CD1c-positive myeloid dendritic cell (primary cell): ENCODE measurements at regions not wholly inside any gene's neighbourhood (a gene's known extent, or its start where the extent isn't known, plus 50 kb on each side); places are given as distances from the start of the nearest gene placed in this dataset.

ENCODE experiments used
- DNase-seq: peaks from one replicate; pipeline ENCODE4 v3.0.0-alpha.2; 2016; ENCODE audit errors: extremely low spot score

DNA sequence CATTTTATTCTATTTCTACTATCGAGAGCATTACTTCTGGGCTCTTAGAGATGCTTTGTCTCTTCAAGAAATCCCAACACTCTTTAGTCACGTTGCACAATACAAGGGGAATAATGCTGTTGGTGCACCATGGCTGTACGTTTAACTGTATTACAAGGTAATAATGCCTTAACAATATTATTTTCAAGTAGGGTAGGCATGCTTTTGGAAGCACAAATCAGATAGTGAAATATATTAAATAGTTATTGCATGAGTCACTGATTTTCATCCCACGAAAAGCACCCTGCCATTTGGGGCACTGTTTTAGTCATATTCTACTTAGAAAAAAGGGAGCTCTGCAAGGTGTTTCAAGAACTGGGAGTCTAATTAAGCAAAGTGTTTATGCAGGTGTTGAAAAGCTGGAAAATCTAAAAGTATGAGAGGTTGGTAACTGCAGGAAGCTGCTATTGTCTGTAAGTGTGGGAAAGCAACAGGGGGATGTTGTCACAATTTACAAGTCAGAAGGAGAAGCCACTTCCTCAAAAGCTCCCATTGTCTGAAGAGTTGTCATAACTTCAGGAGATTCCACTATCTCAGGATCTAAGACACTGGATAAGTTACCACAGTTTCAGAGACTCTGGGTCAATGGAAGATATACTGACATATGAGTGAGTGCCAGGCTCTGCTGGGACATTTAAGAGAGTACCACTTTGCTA is 218.2 kb downstream of the JRKL start:
- no peak for DNase-seq

DNA sequence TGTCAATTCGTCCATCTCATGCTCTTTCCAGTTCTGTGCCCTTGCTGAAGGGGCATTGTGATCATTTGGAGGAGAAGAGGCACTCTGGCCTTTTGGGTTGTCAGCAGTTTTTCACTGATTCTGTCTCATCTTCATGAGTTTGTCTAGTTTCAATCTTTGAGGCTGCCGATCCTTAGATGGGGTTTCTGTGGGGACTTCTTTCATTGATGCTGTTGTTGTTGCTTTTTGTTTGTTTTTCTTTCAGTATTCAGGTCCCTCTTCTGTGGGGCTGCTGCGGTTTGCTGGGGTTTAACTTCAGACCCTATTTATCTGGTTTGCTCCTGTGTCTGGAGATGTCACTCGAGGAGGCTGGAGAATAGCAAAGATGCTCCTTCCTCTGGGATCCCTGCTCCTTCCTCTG is 224.3 kb downstream of the JRKL start:
- DNase-seq, result no peak

- no peak for DNase-seq
Measured at GRCh38 chr11:96614846-96615245, 225.0 kb downstream of the JRKL start.

- DNase-seq, result no peak
Measured at GRCh38 chr11:96620464-96621044, 230.7 kb downstream of the JRKL start.

GRCh38 chr11:96621161-96621560 is 231.3 kb downstream of the JRKL start:
- no peak for DNase-seq

DNA sequence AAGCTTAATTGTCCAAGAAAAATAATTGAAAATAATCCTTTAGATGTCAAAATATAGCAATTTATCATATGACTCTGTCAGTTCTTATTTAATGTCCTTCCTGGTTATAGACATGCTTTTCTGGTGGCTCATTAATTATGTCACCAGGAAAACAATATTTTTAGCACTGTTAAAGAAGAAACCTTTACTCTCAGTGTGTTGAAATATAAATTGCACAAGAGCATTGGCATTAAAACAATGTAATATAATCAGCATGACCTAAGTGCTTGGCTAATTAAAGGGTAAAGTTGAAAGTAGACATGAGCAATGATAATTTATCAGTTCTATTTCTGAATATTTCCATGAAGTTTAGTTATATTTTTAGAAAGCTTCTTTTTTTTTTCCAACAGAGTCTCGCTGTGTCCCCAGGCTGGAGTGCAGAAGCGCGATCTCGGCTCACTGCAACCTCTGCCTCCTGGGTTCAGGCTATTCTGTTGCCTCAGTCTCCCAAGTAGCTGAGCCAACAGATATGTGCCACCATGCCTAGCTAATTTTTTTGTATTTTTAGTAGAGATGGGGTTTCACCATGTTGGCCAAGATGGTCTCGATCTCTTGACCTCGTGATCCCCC is 232.3 kb downstream of the JRKL start:
- no peak for DNase-seq

DNA sequence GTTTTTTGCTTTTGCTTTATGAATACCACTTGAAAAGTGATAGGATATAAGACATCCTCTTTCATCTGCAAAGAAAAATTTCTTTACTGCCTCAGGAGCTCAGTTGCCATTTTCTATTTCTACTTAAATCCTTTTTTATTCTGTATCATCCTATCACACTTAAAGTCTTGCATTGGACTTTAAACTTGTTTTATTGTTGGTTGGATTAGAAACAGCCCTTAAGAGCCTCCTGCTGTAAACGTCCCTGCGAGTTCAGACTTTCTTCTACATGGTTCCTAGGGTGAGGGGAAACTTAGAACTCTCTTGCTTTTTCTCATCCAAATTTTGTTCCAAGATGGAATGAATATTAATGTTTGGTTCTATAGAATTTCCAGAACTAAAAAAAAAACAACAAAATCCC is 234.3 kb downstream of the JRKL start:
- DNase-seq, result no peak

DNA sequence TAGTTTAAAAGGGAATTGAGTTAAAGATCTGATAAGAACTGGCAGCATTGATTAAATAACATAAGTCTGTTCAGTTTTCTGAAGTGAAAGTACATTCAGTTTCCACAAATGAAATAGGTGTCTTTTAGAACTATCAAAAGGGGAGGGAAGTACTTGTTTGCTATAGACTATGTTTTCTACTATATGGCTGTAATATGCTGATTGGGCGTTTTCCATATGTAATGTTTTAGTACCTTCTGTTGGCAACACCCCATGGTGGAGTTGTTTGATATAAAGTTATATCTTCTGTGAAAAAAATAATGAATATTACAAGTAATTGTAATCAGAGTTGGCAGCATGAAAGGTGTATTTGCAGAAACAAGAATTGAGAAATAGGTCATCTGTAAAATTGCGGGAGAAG is 237.6 kb downstream of the JRKL start:
- no peak for DNase-seq

- DNase-seq, result no peak
Measured at GRCh38 chr11:96635655-96636054, 245.8 kb downstream of the JRKL start.

DNA sequence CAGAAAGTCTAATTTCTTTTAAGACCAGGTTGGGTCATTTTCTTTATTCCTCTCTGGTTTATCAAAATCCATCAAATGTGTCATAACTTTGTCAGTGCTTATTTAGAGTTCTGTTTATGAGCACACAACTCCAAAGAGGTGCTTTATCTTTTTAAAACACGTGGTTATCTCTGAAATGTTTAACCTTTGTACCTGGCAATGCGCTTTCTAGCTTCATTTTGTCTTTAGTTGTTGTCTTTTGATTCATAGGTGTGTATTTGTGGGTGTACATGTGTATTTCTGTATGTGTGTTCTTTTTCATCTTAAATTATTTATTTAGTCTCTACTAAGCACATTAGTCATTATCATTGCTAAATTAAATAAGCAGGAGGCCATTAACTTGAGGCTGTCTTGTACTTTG is 251.4 kb downstream of the JRKL start:
- DNase-seq, result no peak

GRCh38 chr11:96642583-96642982 is 252.8 kb downstream of the JRKL start:
- DNase-seq, result no peak

- no peak for DNase-seq
Measured at GRCh38 chr11:96643173-96643572, 253.4 kb downstream of the JRKL start.

GRCh38 chr11:96647621-96648020 is 257.8 kb downstream of the JRKL start:
- DNase-seq, result no peak

- DNase-seq, result no peak
Measured at GRCh38 chr11:96648991-96649390, 259.2 kb downstream of the JRKL start.

DNA sequence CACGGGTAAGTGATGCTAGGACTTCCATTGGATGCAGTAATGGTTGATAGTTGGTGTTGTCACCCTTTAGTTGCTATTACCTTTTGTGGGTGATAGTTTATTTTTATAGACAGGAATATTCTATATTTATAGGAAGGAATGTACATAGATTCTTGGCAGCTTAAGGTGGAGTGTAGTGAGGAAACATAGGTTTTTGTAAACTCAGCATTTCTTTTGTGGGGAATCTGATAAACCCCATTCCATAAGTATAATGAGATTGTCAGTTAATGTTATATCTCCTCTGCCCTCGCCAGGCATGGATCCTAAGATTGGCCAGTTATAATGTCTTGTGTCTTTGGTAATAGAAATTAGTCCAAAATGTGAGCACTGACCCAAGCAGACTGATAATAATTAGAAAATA is 262.7 kb downstream of the JRKL start:
- no peak for DNase-seq

GRCh38 chr11:96655474-96655873 is 265.7 kb downstream of the JRKL start:
- DNase-seq, result no peak

- DNase-seq, result no peak
Measured at GRCh38 chr11:96658436-96658835, 268.6 kb downstream of the JRKL start.

- no peak for DNase-seq
Measured at GRCh38 chr11:96664110-96664509, 274.3 kb downstream of the JRKL start.

GRCh38 chr11:96680211-96681018 is 290.6 kb downstream of the JRKL start:
- DNase-seq, result no peak

DNA sequence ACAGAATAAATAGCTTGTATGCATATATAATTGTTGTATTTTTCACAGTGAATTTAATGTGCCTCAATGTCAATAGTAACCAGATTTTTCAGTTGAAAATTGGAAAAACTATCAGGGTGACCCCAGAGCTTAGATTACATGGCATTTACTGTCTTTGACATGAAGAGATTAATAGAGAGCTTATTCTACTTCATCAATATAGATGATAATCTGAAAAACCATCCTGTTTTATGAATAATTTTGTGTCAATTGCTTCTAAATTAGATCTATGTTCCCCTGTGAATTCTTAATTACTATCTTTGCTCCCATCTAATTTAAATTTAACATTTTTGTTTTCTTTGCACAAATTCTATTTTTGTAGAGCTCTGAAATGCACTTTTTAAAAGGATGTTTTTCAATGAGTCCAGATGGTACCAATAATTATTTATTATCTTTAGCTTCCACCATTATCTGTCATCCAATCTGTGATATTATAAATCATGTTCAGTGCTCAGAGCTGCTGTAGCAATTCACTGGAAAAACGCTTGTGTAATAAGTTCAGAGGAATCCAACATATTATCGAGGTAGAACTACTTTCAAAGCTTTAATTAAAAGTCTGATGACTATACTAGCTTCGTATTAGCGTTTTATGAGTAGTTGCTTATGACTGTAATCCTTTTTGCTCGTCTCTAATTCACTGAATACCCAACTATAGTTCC is 291.4 kb downstream of the JRKL start:
- no peak for DNase-seq

GRCh38 chr11:96694338-96694737 is 304.5 kb downstream of the JRKL start:
- DNase-seq, result no peak

GRCh38 chr11:96696731-96697130 is 306.9 kb downstream of the JRKL start:
- no peak for DNase-seq
